Esophagus squamous epithelium (tissue), 4 donors: ENCODE measurements at regions not wholly inside any gene's neighbourhood (a gene's known extent, or its start where the extent isn't known, plus 50 kb on each side); places are given as distances from the start of the nearest gene placed in this dataset.

Experiments used
- CTCF ChIP-seq, 6 experiments: fragments of 450-650 bp in 4 of 6; fragments of 200-600 bp in 2 of 6; sonication (generic) in 2 of 6; IDR thresholded peaks; one replicate each; pipeline ENCODE4 v1.5.1; 2016 to 2019; ENCODE audit warnings: antibody characterized with exemption in 6 of 6, mild to moderate bottlenecking in 4 of 6, moderate library complexity in 4 of 6
- POLR2A ChIP-seq, 4 donors: fragments of 450-650 bp; IDR thresholded peaks; one replicate each; pipeline ENCODE4 v1.6.1; 2017; ENCODE audit warnings: antibody characterized with exemption in 4 of 4, mild to moderate bottlenecking in 4 of 4, moderate library complexity in 3 of 4

GRCh38 chr13:109408591-109409382, 377.6 kb downstream of the IRS2 start:
- TF ChIP-seq CTCF (IDR thresholded peaks at IDR 0.05) (no peak), POLR2A (IDR thresholded peaks at IDR 0.05) (no peak)
